Body of pancreas (tissue), 4 donors: ENCODE measurements at regions not wholly inside any gene's neighbourhood (a gene's known extent, or its start where the extent isn't known, plus 50 kb on each side); places are given as distances from the start of the nearest gene placed in this dataset.
"Not testable (repeated sequence)": the region's sequence is repeated elsewhere in the genome, so short reads cannot be mapped to it uniquely, and the experiment has no call there.

Experiments
- ATAC-seq: fragments of 150-250 bp; one replicate; pipeline ENCODE4 v1.9.1; 2016
- DNase-seq, 4 donors: peaks; one replicate each; pipeline ENCODE4 v3.0.0-alpha.2; 2019
- H3K27ac ChIP-seq, 4 donors: fragments of 200-600 bp; sonication (generic); 1 replicate in 3 of 4; 2 replicates in 1 of 4; pipeline versions ENCODE4 v1.5.1 to v1.6.1; 2016 to 2019; ENCODE audit warnings: mild to moderate bottlenecking in 1 of 4, mixed read lengths in 1 of 4, moderate library complexity in 1 of 4
- H3K27me3 ChIP-seq, 2 donors: fragments of 200-600 bp; sonication (generic); one replicate each; pipeline ENCODE4 v1.6.0; 2016; ENCODE audit warnings: mild to moderate bottlenecking in 1 of 2
- H3K36me3 ChIP-seq, 2 donors: fragments of 200-600 bp; sonication (generic); replicated peaks in 1 of 2; 2 replicates each; pipeline ENCODE4 v1.5.1; 2016; ENCODE audit warnings: low read depth in 2 of 2; ENCODE audit not compliant: insufficient read depth in 1 of 2
- H3K4me1 ChIP-seq: fragments of 200-600 bp; sonication (generic); one replicate; pipeline ENCODE4 v1.6.0; 2016
- H3K4me3 ChIP-seq, 2 donors: fragments of 200-600 bp; sonication (generic); 1 replicate in 1 of 2; 2 replicates in 1 of 2; pipeline ENCODE4 v1.5.1; 2016 to 2019
- H3K9me3 ChIP-seq, 3 donors: fragments of 200-600 bp; sonication (generic); 1 replicate in 2 of 3; 2 replicates in 1 of 3; pipeline ENCODE4 v1.5.1; 2016
- CTCF ChIP-seq, 7 experiments: fragments of 450-650 bp in 4 of 7; fragments of 200-600 bp in 3 of 7; sonication (generic) in 3 of 7; IDR thresholded peaks; one replicate each; pipeline ENCODE4 v1.5.1; 2016 to 2019; ENCODE audit warnings: antibody characterized with exemption in 7 of 7
- POLR2A ChIP-seq, 3 donors: fragments of 450-650 bp; IDR thresholded peaks; one replicate each; pipeline ENCODE4 v1.6.1; 2016; ENCODE audit warnings: antibody characterized with exemption in 3 of 3, mild to moderate bottlenecking in 2 of 3
- WGBS, 2 donors: methylation state at CpG; one replicate each; pipeline ENCODE4 v1.1.5; 2017; 5-methylcytosine and 5-hydroxymethylcytosine counted together
- intact Hi-C: fragments of 100-400 bp; cut with DNase I; formaldehyde crosslinking; loops from one replicate; pipeline ENCODE4 v1.15.1; 2023

GRCh38 chr17:65307081-65307960 is 170.2 kb downstream of the RGS9 start:
- DNase-seq (no peak), ATAC-seq (no peak)
- no peaks in the 10 kb centered on the region for H3K27me3 ChIP-seq
- H3K27ac ChIP-seq: no peak overlapping the region
- H3K4me1 ChIP-seq: no peaks in the 10 kb centered on the region
- TF ChIP-seq CTCF (IDR thresholded peaks at IDR 0.05) (no peak), POLR2A (IDR thresholded peaks at IDR 0.05) (no peak)
- WGBS, 2 donors: 47 to 58% methylated on average over 9 of the region's 9 CpGs
- intact Hi-C loops: no loop called here
- H3K36me3 ChIP-seq: no peaks in the 10 kb centered on the region
- no peak overlapping the region for H3K4me3 ChIP-seq
- no peaks in the 10 kb centered on the region for H3K9me3 ChIP-seq

GRCh38 chr17:65305778-65306177 is 168.6 kb downstream of the RGS9 start:
- H3K27ac ChIP-seq: no peak overlapping the region
- H3K4me1 ChIP-seq: no peaks in the 10 kb centered on the region
- no peaks in the 10 kb centered on the region for H3K9me3 ChIP-seq
- ATAC-seq (no peak), DNase-seq (no peak)
- no peak for TF ChIP-seq POLR2A (IDR thresholded peaks at IDR 0.05)
- TF ChIP-seq CTCF (IDR thresholded peaks at IDR 0.05): no peak
- intact Hi-C loops: no loop called here
- 83 to 100% methylated on average over 1 of the region's 1 CpG for WGBS, 2 donors
- no peaks in the 10 kb centered on the region for H3K27me3 ChIP-seq
- H3K36me3 ChIP-seq: no peaks in the 10 kb centered on the region
- H3K4me3 ChIP-seq: no peak overlapping the region

GRCh38 chr17:65305116-65305515 is 167.9 kb downstream of the RGS9 start:
- no peaks in the 10 kb centered on the region for H3K4me1 ChIP-seq
- no peaks in the 10 kb centered on the region for H3K9me3 ChIP-seq
- no peak for TF ChIP-seq CTCF (IDR thresholded peaks at IDR 0.05)
- TF ChIP-seq POLR2A (IDR thresholded peaks at IDR 0.05): no peak
- no peaks in the 10 kb centered on the region for H3K36me3 ChIP-seq
- no peak overlapping the region for H3K27ac ChIP-seq
- no peak overlapping the region for H3K4me3 ChIP-seq
- 80 to 89% methylated on average over 3 to 6 of the region's 7 CpGs for WGBS, 2 donors
- H3K27me3 ChIP-seq: no peaks in the 10 kb centered on the region
- intact Hi-C loops: no loop called here
- ATAC-seq: no peak
- no peak for DNase-seq

GRCh38 chr17:65301882-65302281 is 164.7 kb downstream of the RGS9 start:
- H3K4me3 ChIP-seq, H3K27me3 ChIP-seq, H3K9me3 ChIP-seq, intact Hi-C loops, H3K27ac ChIP-seq, DNase-seq, ATAC-seq, H3K36me3 ChIP-seq, H3K4me1 ChIP-seq: not testable (repeated sequence)
- 60 to 71% methylated on average over 4 of the region's 4 CpGs for WGBS, 2 donors

GRCh38 chr17:65301184-65301583 is 164.0 kb downstream of the RGS9 start:
- Histone ChIP-seq H3K4me1 (no peaks in the 10 kb centered on the region), H3K4me3 (no peak overlapping the region), H3K27ac (no peak overlapping the region), H3K27me3 (no peaks in the 10 kb centered on the region), H3K9me3 (no peaks in the 10 kb centered on the region), H3K36me3 (no peaks in the 10 kb centered on the region)
- DNase-seq: no peak
- no peak for ATAC-seq
- TF ChIP-seq CTCF (IDR thresholded peaks at IDR 0.05) (no peak), POLR2A (IDR thresholded peaks at IDR 0.05) (no peak)
- intact Hi-C loops: no loop called here
- 78 to 81% methylated on average over 2 of the region's 2 CpGs for WGBS, 2 donors
